HepG2 (cell line): ENCODE measurements at regions not wholly inside any gene's neighbourhood (a gene's known extent, or its start where the extent isn't known, plus 50 kb on each side); places are given as distances from the start of the nearest gene placed in this dataset.
"Not testable (repeated sequence)": the region's sequence is repeated elsewhere in the genome, so short reads cannot be mapped to it uniquely, and the experiment has no call there.

Experiments
- MED13 ChIP-seq: sonication (generic); formaldehyde crosslinking; IDR thresholded peaks from 2 replicates; pipeline ENCODE4 v1.5.0; 2020; ENCODE audit warnings: missing genetic modification reagents
- MEF2D ChIP-seq: sonication (generic); formaldehyde crosslinking; IDR thresholded peaks from 2 replicates; pipeline ENCODE4 v1.5.1; 2020; ENCODE audit warnings: mild to moderate bottlenecking, missing genetic modification reagents
- NCOA1 ChIP-seq: sonication (generic); formaldehyde crosslinking; IDR thresholded peaks from 2 replicates; pipeline ENCODE4 v1.9.0; 2021; ENCODE audit warnings: missing genetic modification reagents
- SMARCE1 ChIP-seq: fragments of 450-650 bp; IDR thresholded peaks from 2 replicates; pipeline ENCODE4 v1.6.1; 2017; ENCODE audit warnings: borderline replicate concordance
- TF ChIP-seq, protein P1 (sequence below): sonication (generic); formaldehyde crosslinking; IDR thresholded peaks from 2 replicates; pipeline ENCODE4 v1.5.0; 2020; ENCODE audit warnings: mild to moderate bottlenecking, missing genetic modification reagents, moderate library complexity
- TF ChIP-seq, protein P2 (sequence below): sonication (generic); formaldehyde crosslinking; IDR thresholded peaks from 2 replicates; pipeline ENCODE4 v1.4.0; 2020; ENCODE audit warnings: missing genetic modification reagents

DNA sequence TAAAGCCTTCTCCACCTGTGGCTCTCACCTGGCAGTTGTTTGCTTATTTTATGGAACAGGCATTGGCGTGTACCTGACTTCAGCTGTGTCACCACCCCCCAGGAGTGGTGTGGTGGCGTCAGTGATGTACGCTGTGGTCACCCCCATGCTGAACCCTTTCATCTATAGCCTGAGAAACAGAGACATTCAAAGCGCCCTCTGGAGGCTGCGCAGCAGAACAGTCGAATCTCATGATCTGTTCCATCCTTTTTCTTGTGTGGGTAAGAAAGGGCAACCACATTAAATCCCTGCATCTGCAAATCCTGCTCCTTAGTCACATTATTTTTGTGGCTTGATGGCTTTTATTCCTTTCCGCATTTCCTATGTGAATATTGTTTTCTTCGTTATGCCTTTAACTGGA is 672.8 kb upstream of the PCDH9 start:
- TF ChIP-seq, protein P1, sequence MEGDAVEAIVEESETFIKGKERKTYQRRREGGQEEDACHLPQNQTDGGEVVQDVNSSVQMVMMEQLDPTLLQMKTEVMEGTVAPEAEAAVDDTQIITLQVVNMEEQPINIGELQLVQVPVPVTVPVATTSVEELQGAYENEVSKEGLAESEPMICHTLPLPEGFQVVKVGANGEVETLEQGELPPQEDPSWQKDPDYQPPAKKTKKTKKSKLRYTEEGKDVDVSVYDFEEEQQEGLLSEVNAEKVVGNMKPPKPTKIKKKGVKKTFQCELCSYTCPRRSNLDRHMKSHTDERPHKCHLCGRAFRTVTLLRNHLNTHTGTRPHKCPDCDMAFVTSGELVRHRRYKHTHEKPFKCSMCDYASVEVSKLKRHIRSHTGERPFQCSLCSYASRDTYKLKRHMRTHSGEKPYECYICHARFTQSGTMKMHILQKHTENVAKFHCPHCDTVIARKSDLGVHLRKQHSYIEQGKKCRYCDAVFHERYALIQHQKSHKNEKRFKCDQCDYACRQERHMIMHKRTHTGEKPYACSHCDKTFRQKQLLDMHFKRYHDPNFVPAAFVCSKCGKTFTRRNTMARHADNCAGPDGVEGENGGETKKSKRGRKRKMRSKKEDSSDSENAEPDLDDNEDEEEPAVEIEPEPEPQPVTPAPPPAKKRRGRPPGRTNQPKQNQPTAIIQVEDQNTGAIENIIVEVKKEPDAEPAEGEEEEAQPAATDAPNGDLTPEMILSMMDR (CRISPR knock-in tag): peak; percentile 20; the same call in 1 of the 2 replicates
- TF ChIP-seq NCOA1; MED13; SMARCE1; MEF2D (CRISPR knock-in tag): not testable (repeated sequence)
- TF ChIP-seq, protein P2, sequence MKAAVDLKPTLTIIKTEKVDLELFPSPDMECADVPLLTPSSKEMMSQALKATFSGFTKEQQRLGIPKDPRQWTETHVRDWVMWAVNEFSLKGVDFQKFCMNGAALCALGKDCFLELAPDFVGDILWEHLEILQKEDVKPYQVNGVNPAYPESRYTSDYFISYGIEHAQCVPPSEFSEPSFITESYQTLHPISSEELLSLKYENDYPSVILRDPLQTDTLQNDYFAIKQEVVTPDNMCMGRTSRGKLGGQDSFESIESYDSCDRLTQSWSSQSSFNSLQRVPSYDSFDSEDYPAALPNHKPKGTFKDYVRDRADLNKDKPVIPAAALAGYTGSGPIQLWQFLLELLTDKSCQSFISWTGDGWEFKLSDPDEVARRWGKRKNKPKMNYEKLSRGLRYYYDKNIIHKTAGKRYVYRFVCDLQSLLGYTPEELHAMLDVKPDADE (CRISPR knock-in tag): not testable (repeated sequence)
